ENCODE measurements at regions not wholly inside any gene's neighbourhood (a gene's known extent, or its start where the extent isn't known, plus 50 kb on each side); places are given as distances from the start of the nearest gene placed in this dataset.
"Not testable (repeated sequence)": the region's sequence is repeated elsewhere in the genome, so short reads cannot be mapped to it uniquely, and the experiment has no call there.

- no peak for ATAC-seq
- TF ChIP-seq CTCF (IDR thresholded peaks at IDR 0.05 in 4 of 5, conservative IDR thresholded peaks at IDR 0.05 in 1 of 5): no peak
- TF ChIP-seq POLR2A (IDR thresholded peaks at IDR 0.05): no peak
Observed at GRCh38 chr13:44054525-44054924, 174.8 kb downstream of the LACC1 start.

GRCh38 chr13:44055681-44056080 lies 176.0 kb downstream of the LACC1 start:
- in situ Hi-C loops (cut with MboI; ENCODE audit: low sequenced_read_pairs in 4 of 4): loop anchor here in 1 of 4 donors (10.0 kb wide), 1 partner anchor 379 kb away; no protein-coding TSS in a partner anchor
- H3K4me1 ChIP-seq; H3K9me3 ChIP-seq; H3K36me3 ChIP-seq; ATAC-seq; H3K4me3 ChIP-seq; intact Hi-C loops (cut with DNase I; ENCODE audit: low total_unique reads); H3K27me3 ChIP-seq; H3K27ac ChIP-seq; DNase-seq: not testable (repeated sequence)

More at GRCh38 chr13:44054525-44054924, 174.8 kb downstream of the LACC1 start:
- intact Hi-C loops (cut with DNase I; ENCODE audit: low total_unique reads): loop anchor here (5.0 kb wide), 2 partner anchors 73 to 138 kb away; no protein-coding TSS in a partner anchor
- no peak for DNase-seq
- H3K9me3 ChIP-seq: no peaks in the 10 kb centered on the region
- H3K4me1 ChIP-seq: peaks cover 0 to 4% of the 10 kb centered on the region in 2 donors
- no peaks in the 10 kb centered on the region for H3K36me3 ChIP-seq
- no peaks in the 10 kb centered on the region for H3K27me3 ChIP-seq
- no peak overlapping the region for H3K4me3 ChIP-seq
- no peak overlapping the region for H3K27ac ChIP-seq
- in situ Hi-C loops (cut with MboI; ENCODE audit: low sequenced_read_pairs in 4 of 4): loop anchor here in 3 of 4 donors (5.0 to 10.0 kb wide), 2 partner anchors 380 to 383 kb away; no protein-coding TSS in a partner anchor

- in situ Hi-C loops (cut with MboI; ENCODE audit: low sequenced_read_pairs in 4 of 4): loop anchor here in 1 of 4 donors (10.0 kb wide), 1 partner anchor 377 kb away; no protein-coding TSS in a partner anchor
- H3K4me3 ChIP-seq: no peak overlapping the region
- TF ChIP-seq POLR2A (IDR thresholded peaks at IDR 0.05): no peak
- no peak for TF ChIP-seq CTCF (IDR thresholded peaks at IDR 0.05 in 4 of 5, conservative IDR thresholded peaks at IDR 0.05 in 1 of 5)
- DNase-seq (no peak), ATAC-seq (no peak)
- no peaks in the 10 kb centered on the region for H3K9me3 ChIP-seq
- H3K36me3 ChIP-seq: no peaks in the 10 kb centered on the region
- H3K27me3 ChIP-seq: no peaks in the 10 kb centered on the region
- H3K4me1 ChIP-seq: no peaks in the 10 kb centered on the region
- intact Hi-C loops (cut with DNase I; ENCODE audit: low total_unique reads): no loop called here
- H3K27ac ChIP-seq: no peak overlapping the region
Observed at GRCh38 chr13:44058067-44058466, 178.4 kb downstream of the LACC1 start.

GRCh38 chr13:44058624-44059215 lies 179.0 kb downstream of the LACC1 start:
- Histone ChIP-seq H3K9me3 (no peaks in the 10 kb centered on the region), H3K4me1 (no peaks in the 10 kb centered on the region), H3K27ac (no peak overlapping the region), H3K27me3 (no peaks in the 10 kb centered on the region), H3K36me3 (no peaks in the 10 kb centered on the region), H3K4me3 (no peak overlapping the region)
- intact Hi-C loops (cut with DNase I; ENCODE audit: low total_unique reads): no loop called here
- DNase-seq (no peak), ATAC-seq (no peak)
- no peak for TF ChIP-seq CTCF (IDR thresholded peaks at IDR 0.05 in 4 of 5, conservative IDR thresholded peaks at IDR 0.05 in 1 of 5)
- no peak for TF ChIP-seq POLR2A (IDR thresholded peaks at IDR 0.05)
- in situ Hi-C loops (cut with MboI; ENCODE audit: low sequenced_read_pairs in 4 of 4): loop anchor here in 1 of 4 donors (10.0 kb wide), 1 partner anchor 376 kb away; no protein-coding TSS in a partner anchor

GRCh38 chr13:44061876-44062275 lies 182.2 kb downstream of the LACC1 start:
- ATAC-seq: no peak
- no peak for TF ChIP-seq POLR2A (IDR thresholded peaks at IDR 0.05)
- no peak for TF ChIP-seq CTCF (IDR thresholded peaks at IDR 0.05 in 4 of 5, conservative IDR thresholded peaks at IDR 0.05 in 1 of 5)
- Histone ChIP-seq H3K4me1 (no peaks in the 10 kb centered on the region), H3K9me3 (no peaks in the 10 kb centered on the region), H3K36me3 (no peaks in the 10 kb centered on the region), H3K27me3 (no peaks in the 10 kb centered on the region), H3K27ac (no peak overlapping the region), H3K4me3 (no peak overlapping the region)
- intact Hi-C loops (cut with DNase I; ENCODE audit: low total_unique reads) (no loop called here), in situ Hi-C loops (cut with MboI; ENCODE audit: low sequenced_read_pairs in 4 of 4) (loop anchor here in 1 of 4 donors (10.0 kb wide), 1 partner anchor 157 kb away; no protein-coding TSS in a partner anchor)
- no peak for DNase-seq
